Stimulated activated CD8-positive, alpha-beta memory T cell treated with anti-CD3 and anti-CD28 coated beads, Interleukin-2, amount 100 ng/mL, for 48 hours (primary cell): ENCODE measurements at regions not wholly inside any gene's neighbourhood (a gene's known extent, or its start where the extent isn't known, plus 50 kb on each side); places are given as distances from the start of the nearest gene placed in this dataset.

Experiments used
- DNase-seq, 2 donors: peaks; one replicate each; pipeline ENCODE4 v3.0.0-alpha.2; 2020; ENCODE audit warnings: low read depth in 2 of 2

- DNase-seq = no peak
Measured at GRCh38 chr13:33710924-33711323, 107.0 kb upstream of the RFC3 start.

- no peak for DNase-seq
Measured at GRCh38 chr13:33711436-33711835, 106.5 kb upstream of the RFC3 start.

DNA sequence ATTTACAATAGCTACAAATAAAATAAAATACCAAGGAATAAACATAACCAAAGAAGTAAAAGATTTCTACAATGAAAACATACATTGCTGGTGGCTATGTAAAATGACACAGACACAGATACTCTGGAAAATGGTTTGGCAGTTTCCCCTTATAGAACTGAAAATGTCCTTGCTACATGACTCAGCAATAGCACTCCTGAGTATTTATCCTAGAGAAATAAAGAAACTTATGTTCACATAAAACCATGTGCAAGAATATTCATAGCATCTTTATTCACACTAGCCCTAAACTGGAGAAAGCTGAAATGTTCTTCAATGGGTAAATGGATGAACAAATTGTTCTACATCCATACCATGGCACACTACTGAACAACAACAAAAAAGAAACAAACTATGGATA, 100.2 kb upstream of the RFC3 start:
- DNase-seq = no peak

DNA sequence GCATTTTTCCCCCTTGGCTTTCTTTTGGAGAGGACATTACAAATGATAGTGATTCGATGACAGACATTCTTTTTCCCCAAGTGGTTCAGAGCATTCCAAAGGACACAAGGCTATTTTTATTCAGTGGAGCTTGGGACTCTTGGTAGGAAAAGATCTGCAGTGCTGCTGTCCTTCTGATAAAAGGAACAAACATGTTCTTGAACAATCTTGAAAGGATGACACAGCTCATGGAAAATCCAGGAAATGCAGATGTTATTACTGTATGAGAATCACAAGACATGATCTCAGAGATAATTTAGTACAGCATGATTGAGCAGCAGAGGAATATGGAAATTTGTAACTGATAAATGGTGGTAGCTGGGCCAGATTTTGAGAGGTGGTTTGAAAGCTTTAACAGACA, 96.2 kb upstream of the RFC3 start:
- no peak for DNase-seq

DNA sequence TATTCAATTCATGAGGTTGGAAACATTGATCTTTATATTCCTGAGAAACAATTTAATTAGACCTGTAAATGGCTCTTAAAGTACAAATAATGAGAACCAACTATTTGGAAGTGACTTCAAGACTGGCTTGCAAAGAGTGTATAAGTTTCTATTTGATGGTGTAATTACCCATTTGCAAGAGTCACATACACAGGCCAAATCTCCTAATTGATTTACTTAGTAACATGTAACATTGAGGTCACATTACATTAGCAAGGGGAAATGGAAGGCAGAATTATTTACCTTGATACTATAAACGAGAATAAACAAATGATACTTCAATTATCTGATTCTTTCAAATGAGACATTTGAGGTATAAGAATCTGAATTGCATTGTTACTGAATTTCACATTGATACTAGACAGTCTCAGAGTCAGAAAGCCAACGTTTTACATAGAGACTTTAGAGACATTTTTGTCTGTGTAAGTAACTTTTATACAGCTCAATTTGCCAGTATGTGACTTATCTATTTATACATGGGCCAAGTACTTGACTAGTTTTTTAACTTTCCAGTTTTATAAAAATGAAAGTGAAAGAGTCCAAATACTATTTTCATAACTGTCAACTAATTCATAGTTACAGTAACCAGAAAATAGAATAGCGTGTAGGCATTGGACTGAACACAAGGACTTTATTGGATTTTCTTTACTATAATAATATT, 95.6 kb upstream of the RFC3 start:
- DNase-seq = no peak

- DNase-seq = no peak
Measured at GRCh38 chr13:33723365-33723764, 94.6 kb upstream of the RFC3 start.

- peak; percentile 25 to 28 for DNase-seq
Measured at GRCh38 chr13:33723772-33724435, 94.0 kb upstream of the RFC3 start.

DNA sequence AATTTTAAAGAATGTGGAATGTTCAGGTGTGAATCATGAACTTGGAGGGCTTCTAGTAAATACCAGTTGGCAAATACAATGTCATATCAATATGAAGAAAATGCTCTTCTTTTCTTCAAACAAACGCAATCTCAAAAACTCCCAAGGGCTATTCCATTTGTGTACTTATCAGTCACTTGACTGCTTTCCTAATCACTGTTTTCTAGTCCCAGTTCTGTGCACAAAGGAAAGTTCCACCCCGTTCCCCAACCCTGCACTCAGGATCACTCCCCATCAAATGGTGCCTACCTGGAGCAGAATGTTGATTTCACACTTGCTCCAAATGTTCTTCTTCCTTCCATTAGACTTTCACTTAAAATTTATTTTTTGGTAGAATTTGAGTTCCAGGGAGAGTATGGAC, 92.6 kb upstream of the RFC3 start:
- DNase-seq = no peak

GRCh38 chr13:33727297-33728083, 90.5 kb upstream of the RFC3 start:
- DNase-seq = no peak

GRCh38 chr13:33728271-33729037, 89.5 kb upstream of the RFC3 start:
- DNase-seq = no peak

DNA sequence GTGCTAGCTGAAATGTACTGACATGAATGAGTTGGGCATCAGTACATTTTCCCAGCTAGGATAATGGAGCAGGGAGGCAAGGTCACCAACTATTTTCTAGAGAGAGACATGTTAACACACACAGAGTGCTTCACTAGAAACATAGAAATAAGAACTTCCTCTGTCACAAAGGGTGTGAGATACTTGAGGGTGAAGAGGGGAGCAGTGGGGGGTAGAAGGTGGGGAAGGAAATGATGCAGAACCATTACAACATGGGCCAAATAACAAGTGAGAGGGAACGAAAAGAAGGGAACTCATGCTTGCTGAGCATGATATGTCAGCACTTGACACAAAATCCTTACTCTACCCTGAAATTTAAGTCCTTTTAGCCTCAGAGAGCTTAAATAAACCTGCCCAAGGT, 87.8 kb upstream of the RFC3 start:
- DNase-seq = no peak

DNA sequence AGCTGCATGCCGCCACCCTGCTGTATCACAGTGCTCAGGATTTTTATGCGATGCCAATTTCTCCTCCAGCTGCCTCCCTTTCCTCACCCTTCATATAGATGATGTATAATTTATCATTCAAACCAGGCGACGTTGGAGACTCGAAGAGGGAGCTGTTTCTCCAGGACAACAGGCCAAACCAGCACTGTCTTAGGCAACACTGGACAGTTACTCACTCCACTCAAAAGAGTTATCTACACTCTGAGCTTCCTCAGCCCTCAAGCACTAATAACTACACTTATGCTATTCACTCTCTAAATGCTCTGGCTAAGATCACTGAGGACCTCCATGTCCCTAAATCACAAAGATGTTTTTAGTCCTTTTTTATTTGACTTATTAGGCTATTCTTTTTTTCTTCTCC, 87.3 kb upstream of the RFC3 start:
- no peak for DNase-seq

GRCh38 chr13:33735276-33735675, 82.7 kb upstream of the RFC3 start:
- DNase-seq = no peak

DNA sequence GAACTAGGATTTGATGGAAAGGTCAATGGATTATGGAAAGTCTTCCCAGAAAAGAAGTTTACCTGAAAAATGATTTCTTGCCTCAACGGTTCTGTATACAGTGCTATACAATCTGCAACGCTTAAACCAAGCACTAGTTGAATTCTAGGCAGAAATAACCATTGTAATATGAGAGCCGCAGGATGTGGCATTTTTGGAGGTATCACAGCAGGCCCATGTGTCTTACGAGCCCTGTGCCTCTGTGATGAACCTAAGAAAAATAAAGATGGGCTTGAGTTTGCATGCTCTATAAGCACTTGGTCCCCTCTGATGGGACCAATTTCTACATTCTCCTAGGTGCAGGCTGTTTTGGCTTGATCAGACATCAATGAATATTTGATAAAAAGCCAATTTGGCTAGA, 78.7 kb upstream of the RFC3 start:
- no peak for DNase-seq

DNA sequence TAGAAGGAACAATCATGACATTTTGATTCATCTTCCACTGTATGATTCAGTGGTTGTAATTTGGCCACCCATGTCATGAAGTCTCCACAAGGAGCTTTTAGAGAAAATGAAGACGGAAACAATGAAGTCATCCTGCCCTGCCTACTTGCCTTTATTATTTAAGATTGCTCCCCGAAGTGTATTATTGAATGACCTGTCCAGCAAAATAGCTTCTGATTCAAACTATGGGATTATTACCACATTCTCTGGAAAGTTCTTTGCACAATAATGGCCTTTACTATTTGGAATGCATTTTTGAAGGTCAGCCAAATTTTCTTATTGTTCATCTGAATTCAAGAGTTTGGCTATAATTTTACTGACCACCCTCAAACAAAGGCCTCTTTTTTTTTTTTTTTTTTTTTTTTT, 77.8 kb upstream of the RFC3 start:
- no peak for DNase-seq

DNA sequence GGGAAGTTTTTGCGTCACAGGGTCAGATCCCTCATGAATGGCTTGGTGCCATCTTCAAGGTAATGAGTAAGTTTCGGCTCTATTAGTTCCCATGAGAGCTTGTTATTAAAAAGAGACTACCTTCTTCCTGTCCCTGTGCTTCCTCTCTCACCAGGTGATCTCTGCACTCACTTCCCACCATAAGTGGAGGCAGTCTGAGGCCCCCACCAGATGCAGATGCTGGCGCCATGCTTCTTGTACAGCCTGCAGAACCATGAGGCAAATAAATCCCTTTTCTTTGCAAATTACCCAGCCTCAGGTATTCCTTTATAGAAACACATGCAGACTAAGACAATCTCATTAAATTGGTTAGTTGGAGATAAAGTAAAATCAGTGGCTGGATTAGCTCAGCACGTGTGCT, 75.6 kb upstream of the RFC3 start:
- DNase-seq = no peak

- DNase-seq = peak in 1 of 2 donors; percentile 1
Measured at GRCh38 chr13:33743438-33744368, 74.2 kb upstream of the RFC3 start.

DNA sequence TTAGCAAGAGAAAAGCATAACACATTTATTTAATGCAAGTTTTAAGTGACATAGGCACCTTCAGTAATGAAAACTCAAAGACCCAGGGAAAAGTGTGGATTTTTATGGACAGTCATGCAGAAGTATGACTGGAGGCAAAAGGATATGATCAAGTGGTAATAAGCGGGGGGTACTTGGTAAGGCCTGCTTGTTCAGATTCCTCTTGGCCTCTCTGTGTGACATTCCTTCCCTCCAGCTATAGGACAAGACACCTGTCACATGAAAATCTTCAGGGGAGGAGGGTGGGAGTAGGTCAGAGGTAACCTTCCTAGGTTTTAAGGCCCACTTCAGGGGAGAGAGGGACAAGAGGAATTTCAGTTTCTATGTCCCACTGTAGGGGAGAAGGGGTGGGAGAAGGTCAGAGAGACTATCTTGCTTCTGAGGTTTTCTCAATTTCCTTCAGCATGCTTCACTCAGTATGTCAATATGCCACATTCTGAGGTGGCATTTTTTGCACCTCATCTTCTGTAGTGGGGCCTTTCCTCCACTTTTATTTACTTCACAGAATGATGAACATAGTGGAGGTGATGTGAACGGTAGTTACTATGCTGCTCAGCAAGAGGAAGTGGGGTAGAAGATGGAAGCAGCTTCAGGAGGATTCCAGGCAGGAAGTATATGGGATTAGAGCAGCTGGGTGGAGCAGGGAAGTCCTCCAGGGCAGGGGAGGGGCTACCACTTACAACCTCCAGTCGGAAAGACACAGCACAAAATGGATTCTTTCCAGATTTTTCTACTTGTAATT, 73.2 kb upstream of the RFC3 start:
- no peak for DNase-seq

- DNase-seq = no peak
Measured at GRCh38 chr13:33745370-33746324, 72.3 kb upstream of the RFC3 start.
